ENCODE measurements at regions not wholly inside any gene's neighbourhood (a gene's known extent, or its start where the extent isn't known, plus 50 kb on each side); places are given as distances from the start of the nearest gene placed in this dataset.
"Not testable (repeated sequence)": the region's sequence is repeated elsewhere in the genome, so short reads cannot be mapped to it uniquely, and the experiment has no call there.

DNA sequence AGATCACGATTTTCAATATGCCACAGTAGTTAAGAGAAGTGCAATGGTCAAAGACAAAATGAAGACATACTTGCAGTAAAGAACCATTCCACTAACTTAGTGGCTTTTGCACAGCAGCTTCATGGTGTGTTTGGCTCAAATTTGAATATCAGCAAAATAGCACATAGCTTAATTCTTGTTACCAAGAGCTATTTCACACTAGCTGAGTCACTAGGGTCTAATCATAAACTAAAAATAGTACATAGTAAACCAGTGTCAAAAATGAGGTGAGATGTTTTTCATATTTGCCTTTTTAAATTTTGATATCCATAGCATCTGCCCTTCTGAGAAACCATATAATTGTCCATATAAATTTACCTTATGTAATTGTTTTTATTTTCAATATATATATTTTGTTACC lies 325.0 kb upstream of the LUZP2 start:
- H3K36me3 ChIP-seq (ENCODE audit: control insufficient read depth in 2 of 2, extremely low read depth in 1 of 2, insufficient read depth in 2 of 2, low read length in 2 of 2): no peaks in the 10 kb centered on the region
- DNase-seq (ENCODE audit: low read depth, low spot score) (no peak), FAIRE-seq (no peak)
- no peak overlapping the region for H3K4me2 ChIP-seq (ENCODE audit: control insufficient read depth, extremely low read depth, insufficient read depth, low read depth, low read length)
- H3K27ac ChIP-seq (ENCODE audit: control insufficient read depth, insufficient read depth, low read length): no peak overlapping the region
- no peak overlapping the region for H3K9ac ChIP-seq (ENCODE audit: control insufficient read depth, extremely low read depth, insufficient read depth, low read length)
- H3K4me3 ChIP-seq (ENCODE audit: control insufficient read depth in 2 of 3, extremely low read depth in 1 of 3, insufficient read depth in 2 of 3, low read depth in 1 of 3, low read length in 3 of 3): no peak overlapping the region
- no peaks in the 10 kb centered on the region for H3K79me2 ChIP-seq (ENCODE audit: control insufficient read depth, insufficient read depth, low read length)
- H2AFZ ChIP-seq (ENCODE audit: control insufficient read depth, low read length): no peak overlapping the region
- no peaks in the 10 kb centered on the region for H3K9me3 ChIP-seq (ENCODE audit: control insufficient read depth, low read depth, low read length)
- H4K20me1 ChIP-seq (ENCODE audit: control insufficient read depth, extremely low read depth, insufficient read depth, low read length): no peaks in the 10 kb centered on the region
- dilution Hi-C loops (cut with MboI; ENCODE audit: extremely low pct_ligation_motif_present, low sequenced_read_pairs): no loop called here
- TF ChIP-seq EZH2 (IDR thresholded peaks at IDR 0.05; ENCODE audit: low read length): no peak
- TF ChIP-seq, protein P1, sequence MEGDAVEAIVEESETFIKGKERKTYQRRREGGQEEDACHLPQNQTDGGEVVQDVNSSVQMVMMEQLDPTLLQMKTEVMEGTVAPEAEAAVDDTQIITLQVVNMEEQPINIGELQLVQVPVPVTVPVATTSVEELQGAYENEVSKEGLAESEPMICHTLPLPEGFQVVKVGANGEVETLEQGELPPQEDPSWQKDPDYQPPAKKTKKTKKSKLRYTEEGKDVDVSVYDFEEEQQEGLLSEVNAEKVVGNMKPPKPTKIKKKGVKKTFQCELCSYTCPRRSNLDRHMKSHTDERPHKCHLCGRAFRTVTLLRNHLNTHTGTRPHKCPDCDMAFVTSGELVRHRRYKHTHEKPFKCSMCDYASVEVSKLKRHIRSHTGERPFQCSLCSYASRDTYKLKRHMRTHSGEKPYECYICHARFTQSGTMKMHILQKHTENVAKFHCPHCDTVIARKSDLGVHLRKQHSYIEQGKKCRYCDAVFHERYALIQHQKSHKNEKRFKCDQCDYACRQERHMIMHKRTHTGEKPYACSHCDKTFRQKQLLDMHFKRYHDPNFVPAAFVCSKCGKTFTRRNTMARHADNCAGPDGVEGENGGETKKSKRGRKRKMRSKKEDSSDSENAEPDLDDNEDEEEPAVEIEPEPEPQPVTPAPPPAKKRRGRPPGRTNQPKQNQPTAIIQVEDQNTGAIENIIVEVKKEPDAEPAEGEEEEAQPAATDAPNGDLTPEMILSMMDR (optimal IDR thresholded peaks at IDR 0.05 in 1 of 3, IDR thresholded peaks at IDR 0.05 in 1 of 3, conservative IDR thresholded peaks at IDR 0.05 in 1 of 3; ENCODE audit: extremely low read depth in 1 of 3, insufficient read depth in 2 of 3, low read length in 3 of 3): no peak
- no peaks in the 10 kb centered on the region for H3K27me3 ChIP-seq (ENCODE audit: control insufficient read depth, extremely low read depth, insufficient read depth, low read length)
- no peaks in the 10 kb centered on the region for H3K9me1 ChIP-seq (ENCODE audit: control insufficient read depth, extremely low read depth, insufficient read depth, low read length)
- H3K4me1 ChIP-seq (ENCODE audit: control insufficient read depth, extremely low read depth, insufficient read depth, low read length): no peaks in the 10 kb centered on the region

DNA sequence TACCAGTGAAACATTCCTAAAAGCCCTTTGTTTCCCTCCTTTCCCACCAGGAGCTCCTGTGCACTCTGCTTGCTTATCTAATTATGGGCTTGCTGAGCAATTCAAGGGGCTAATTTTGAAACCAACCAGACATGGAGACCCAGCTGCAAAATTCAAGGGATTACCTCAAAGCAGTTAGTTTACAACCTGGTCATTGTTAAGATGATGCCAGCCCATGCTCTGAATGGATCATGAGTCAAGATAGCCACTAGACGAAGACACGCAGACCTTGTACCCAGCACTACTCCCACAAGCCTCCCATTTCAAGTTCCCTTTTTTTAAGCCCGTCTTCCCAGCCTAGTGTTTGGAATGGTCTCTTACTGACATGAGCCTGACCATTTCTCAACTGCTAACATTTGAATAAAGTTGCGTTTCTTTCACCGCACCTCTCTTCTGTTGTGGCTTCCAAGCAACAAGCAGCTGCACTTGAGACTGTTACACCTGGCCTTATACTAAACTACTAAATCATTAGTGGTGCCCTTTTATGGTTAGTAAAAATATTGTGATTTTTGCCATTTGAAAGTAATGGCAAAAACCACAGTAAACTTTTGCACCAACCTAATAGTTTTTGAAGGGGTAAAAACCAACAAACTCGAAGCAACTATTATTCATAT lies 315.3 kb upstream of the LUZP2 start:
- Histone ChIP-seq H3K9me3 (ENCODE audit: control insufficient read depth, low read depth, low read length) (no peaks in the 10 kb centered on the region), H4K20me1 (ENCODE audit: control insufficient read depth, extremely low read depth, insufficient read depth, low read length) (no peaks in the 10 kb centered on the region), H3K27me3 (ENCODE audit: control insufficient read depth, extremely low read depth, insufficient read depth, low read length) (no peaks in the 10 kb centered on the region), H3K9me1 (ENCODE audit: control insufficient read depth, extremely low read depth, insufficient read depth, low read length) (no peaks in the 10 kb centered on the region), H3K4me2 (ENCODE audit: control insufficient read depth, extremely low read depth, insufficient read depth, low read depth, low read length) (no peak overlapping the region), H3K4me1 (ENCODE audit: control insufficient read depth, extremely low read depth, insufficient read depth, low read length) (no peaks in the 10 kb centered on the region), H3K9ac (ENCODE audit: control insufficient read depth, extremely low read depth, insufficient read depth, low read length) (no peak overlapping the region), H3K27ac (ENCODE audit: control insufficient read depth, insufficient read depth, low read length) (no peak overlapping the region), H3K79me2 (ENCODE audit: control insufficient read depth, insufficient read depth, low read length) (no peaks in the 10 kb centered on the region), H3K4me3 (ENCODE audit: control insufficient read depth in 2 of 3, extremely low read depth in 1 of 3, insufficient read depth in 2 of 3, low read depth in 1 of 3, low read length in 3 of 3) (no peak overlapping the region), H2AFZ (ENCODE audit: control insufficient read depth, low read length) (no peak overlapping the region), H3K36me3 (ENCODE audit: control insufficient read depth in 2 of 2, extremely low read depth in 1 of 2, insufficient read depth in 2 of 2, low read length in 2 of 2) (no peaks in the 10 kb centered on the region)
- dilution Hi-C loops (cut with MboI; ENCODE audit: extremely low pct_ligation_motif_present, low sequenced_read_pairs): no loop called here
- DNase-seq (ENCODE audit: low read depth, low spot score) (no peak), FAIRE-seq (no peak)
- TF ChIP-seq EZH2 (IDR thresholded peaks at IDR 0.05; ENCODE audit: low read length): no peak
- TF ChIP-seq, protein P1 (optimal IDR thresholded peaks at IDR 0.05 in 1 of 3, IDR thresholded peaks at IDR 0.05 in 1 of 3, conservative IDR thresholded peaks at IDR 0.05 in 1 of 3; ENCODE audit: extremely low read depth in 1 of 3, insufficient read depth in 2 of 3, low read length in 3 of 3): no peak

DNA sequence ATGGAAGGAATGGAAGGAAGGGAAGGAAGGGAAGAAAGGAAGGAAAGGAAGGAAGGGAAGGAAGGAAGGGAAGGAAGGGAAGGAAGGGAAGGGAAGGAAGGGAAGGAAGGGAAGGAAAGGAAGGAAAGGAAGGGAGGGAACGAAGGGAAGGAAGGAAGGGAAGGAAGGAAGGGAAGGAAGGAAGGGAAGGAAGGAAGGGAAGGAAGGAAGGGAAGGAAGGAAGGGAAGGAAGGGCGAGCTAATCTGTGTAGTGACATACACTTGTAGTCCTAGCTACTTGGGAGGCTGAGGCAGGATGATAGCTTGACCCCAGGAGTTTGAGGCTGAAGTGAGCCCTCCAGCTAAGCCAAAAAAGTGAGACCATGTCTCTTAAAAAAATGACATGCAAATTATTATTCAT lies 311.3 kb upstream of the LUZP2 start:
- H3K36me3 ChIP-seq (ENCODE audit: control insufficient read depth in 2 of 2, extremely low read depth in 1 of 2, insufficient read depth in 2 of 2, low read length in 2 of 2); H3K4me2 ChIP-seq (ENCODE audit: control insufficient read depth, extremely low read depth, insufficient read depth, low read depth, low read length); dilution Hi-C loops (cut with MboI; ENCODE audit: extremely low pct_ligation_motif_present, low sequenced_read_pairs); H3K9ac ChIP-seq (ENCODE audit: control insufficient read depth, extremely low read depth, insufficient read depth, low read length); H3K4me3 ChIP-seq (ENCODE audit: control insufficient read depth in 2 of 3, extremely low read depth in 1 of 3, insufficient read depth in 2 of 3, low read depth in 1 of 3, low read length in 3 of 3); H3K79me2 ChIP-seq (ENCODE audit: control insufficient read depth, insufficient read depth, low read length); H3K27me3 ChIP-seq (ENCODE audit: control insufficient read depth, extremely low read depth, insufficient read depth, low read length); H3K4me1 ChIP-seq (ENCODE audit: control insufficient read depth, extremely low read depth, insufficient read depth, low read length); H3K27ac ChIP-seq (ENCODE audit: control insufficient read depth, insufficient read depth, low read length); H3K9me1 ChIP-seq (ENCODE audit: control insufficient read depth, extremely low read depth, insufficient read depth, low read length); FAIRE-seq; H4K20me1 ChIP-seq (ENCODE audit: control insufficient read depth, extremely low read depth, insufficient read depth, low read length); H3K9me3 ChIP-seq (ENCODE audit: control insufficient read depth, low read depth, low read length); H2AFZ ChIP-seq (ENCODE audit: control insufficient read depth, low read length); DNase-seq (ENCODE audit: low read depth, low spot score): not testable (repeated sequence)
